Loucy (cell line): ENCODE measurements at regions not wholly inside any gene's neighbourhood (a gene's known extent, or its start where the extent isn't known, plus 50 kb on each side); places are given as distances from the start of the nearest gene placed in this dataset.

Source experiments
- H2AFZ ChIP-seq: fragments of 200-600 bp; sonication (generic); 2 replicates; pipeline ENCODE4 v1.6.0; 2016; ENCODE audit warnings: antibody characterized with exemption, mild to moderate bottlenecking, low read length, moderate library complexity
- H3F3A ChIP-seq: fragments of 200-600 bp; 2 replicates; pipeline ENCODE4 v1.6.0; 2016; ENCODE audit warnings: antibody characterized with exemption, low read depth, mild to moderate bottlenecking
- H3K27me3 ChIP-seq: fragments of 200-600 bp; sonication (generic); 2 replicates; pipeline ENCODE4 v1.6.1; 2014; ENCODE audit warnings: low read length, mild to moderate bottlenecking; ENCODE audit not compliant: insufficient read depth, poor library complexity, severe bottlenecking
- H3K36me3 ChIP-seq: fragments of 200-600 bp; sonication (generic); 2 replicates; pipeline ENCODE4 v1.6.1; 2016; ENCODE audit warnings: low read length; ENCODE audit not compliant: insufficient read depth
- H3K4me1 ChIP-seq: fragments of 200-600 bp; sonication (generic); 2 replicates; pipeline ENCODE4 v1.5.1; 2014; ENCODE audit warnings: low read length, mild to moderate bottlenecking; ENCODE audit not compliant: insufficient read depth, poor library complexity, severe bottlenecking
- H3K4me2 ChIP-seq: fragments of 200-600 bp; sonication (generic); 2 replicates; pipeline ENCODE4 v1.6.0; 2014; ENCODE audit warnings: antibody characterized with exemption, low read length, low read depth, mild to moderate bottlenecking; ENCODE audit not compliant: poor library complexity, severe bottlenecking
- H3K4me3 ChIP-seq: fragments of 200-600 bp; sonication (generic); 2 replicates; pipeline ENCODE4 v1.5.1; 2014; ENCODE audit warnings: low read length, mild to moderate bottlenecking, mixed read lengths; ENCODE audit not compliant: poor library complexity, severe bottlenecking
- H3K79me2 ChIP-seq: fragments of 200-600 bp; sonication (generic); 2 replicates; pipeline ENCODE4 v1.6.1; 2014; ENCODE audit warnings: low read length; ENCODE audit not compliant: insufficient read depth
- H3K9ac ChIP-seq: fragments of 200-600 bp; sonication (generic); 2 replicates; pipeline ENCODE4 v1.6.0; 2014; ENCODE audit warnings: mild to moderate bottlenecking, low read depth, low read length, moderate library complexity; ENCODE audit not compliant: poor library complexity, severe bottlenecking
- H3K9me2 ChIP-seq: fragments of 200-600 bp; sonication (generic); replicated peaks from 2 replicates; pipeline ENCODE4 v1.6.1; 2016; ENCODE audit warnings: low read depth, low read length, mixed read lengths
- H3K9me3 ChIP-seq: fragments of 200-600 bp; sonication (generic); 2 replicates; pipeline ENCODE4 v1.6.1; 2014; ENCODE audit warnings: mild to moderate bottlenecking, antibody characterized with exemption, low read length, low read depth; ENCODE audit not compliant: insufficient read depth
- H4K20me1 ChIP-seq: fragments of 200-600 bp; sonication (generic); 2 replicates; pipeline ENCODE4 v1.6.0; 2014; ENCODE audit warnings: antibody characterized with exemption, low read length, mild to moderate bottlenecking; ENCODE audit not compliant: insufficient read depth, poor library complexity, severe bottlenecking
- EZH2phosphoT487 ChIP-seq: fragments of 200-600 bp; IDR thresholded peaks from 2 replicates; pipeline ENCODE4 v1.6.1; 2018; ENCODE audit warnings: antibody characterized with exemption, mild to moderate bottlenecking, moderate library complexity, borderline replicate concordance
- TF ChIP-seq, protein P1 (sequence below): fragments of 200-600 bp; sonication (generic); conservative IDR thresholded peaks from 2 replicates; pipeline ENCODE4 v1.5.1; 2014; ENCODE audit warnings: mild to moderate bottlenecking, antibody characterized with exemption, low read length

DNA sequence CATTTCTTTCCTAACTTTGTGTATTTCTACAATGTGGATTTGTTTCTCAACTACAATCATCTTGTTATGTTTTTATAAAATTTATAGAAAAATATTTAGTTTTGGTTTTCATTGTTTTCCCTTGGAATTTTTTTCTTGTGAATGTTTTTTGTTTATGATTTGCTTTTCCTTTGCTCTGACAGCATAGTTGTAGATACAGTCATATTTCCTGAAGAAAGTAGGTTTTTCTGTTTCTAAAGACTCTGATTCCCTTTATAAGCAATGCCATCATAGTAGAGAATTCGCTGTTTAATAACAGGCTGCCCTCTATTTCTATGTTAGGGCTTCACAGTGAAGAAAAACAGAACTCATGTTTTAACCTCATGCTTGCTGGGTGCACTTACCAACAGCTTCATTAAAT lies 482.3 kb downstream of the ZBBX start:
- no peaks in the 10 kb centered on the region for H3F3A ChIP-seq
- no peak overlapping the region for H3K4me2 ChIP-seq
- H4K20me1 ChIP-seq = no peaks in the 10 kb centered on the region
- H3K4me1 ChIP-seq = no peaks in the 10 kb centered on the region
- no peaks in the 10 kb centered on the region for H3K27me3 ChIP-seq
- H3K4me3 ChIP-seq = no peak overlapping the region
- H3K9ac ChIP-seq = no peak overlapping the region
- TF ChIP-seq, protein P1, sequence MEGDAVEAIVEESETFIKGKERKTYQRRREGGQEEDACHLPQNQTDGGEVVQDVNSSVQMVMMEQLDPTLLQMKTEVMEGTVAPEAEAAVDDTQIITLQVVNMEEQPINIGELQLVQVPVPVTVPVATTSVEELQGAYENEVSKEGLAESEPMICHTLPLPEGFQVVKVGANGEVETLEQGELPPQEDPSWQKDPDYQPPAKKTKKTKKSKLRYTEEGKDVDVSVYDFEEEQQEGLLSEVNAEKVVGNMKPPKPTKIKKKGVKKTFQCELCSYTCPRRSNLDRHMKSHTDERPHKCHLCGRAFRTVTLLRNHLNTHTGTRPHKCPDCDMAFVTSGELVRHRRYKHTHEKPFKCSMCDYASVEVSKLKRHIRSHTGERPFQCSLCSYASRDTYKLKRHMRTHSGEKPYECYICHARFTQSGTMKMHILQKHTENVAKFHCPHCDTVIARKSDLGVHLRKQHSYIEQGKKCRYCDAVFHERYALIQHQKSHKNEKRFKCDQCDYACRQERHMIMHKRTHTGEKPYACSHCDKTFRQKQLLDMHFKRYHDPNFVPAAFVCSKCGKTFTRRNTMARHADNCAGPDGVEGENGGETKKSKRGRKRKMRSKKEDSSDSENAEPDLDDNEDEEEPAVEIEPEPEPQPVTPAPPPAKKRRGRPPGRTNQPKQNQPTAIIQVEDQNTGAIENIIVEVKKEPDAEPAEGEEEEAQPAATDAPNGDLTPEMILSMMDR = no peak
- no peak for TF ChIP-seq EZH2phosphoT487
- H2AFZ ChIP-seq = no peak overlapping the region
- no peaks in the 10 kb centered on the region for H3K9me2 ChIP-seq
- H3K9me3 ChIP-seq = no peaks in the 10 kb centered on the region
- H3K79me2 ChIP-seq = no peaks in the 10 kb centered on the region
- H3K36me3 ChIP-seq = no peaks in the 10 kb centered on the region

DNA sequence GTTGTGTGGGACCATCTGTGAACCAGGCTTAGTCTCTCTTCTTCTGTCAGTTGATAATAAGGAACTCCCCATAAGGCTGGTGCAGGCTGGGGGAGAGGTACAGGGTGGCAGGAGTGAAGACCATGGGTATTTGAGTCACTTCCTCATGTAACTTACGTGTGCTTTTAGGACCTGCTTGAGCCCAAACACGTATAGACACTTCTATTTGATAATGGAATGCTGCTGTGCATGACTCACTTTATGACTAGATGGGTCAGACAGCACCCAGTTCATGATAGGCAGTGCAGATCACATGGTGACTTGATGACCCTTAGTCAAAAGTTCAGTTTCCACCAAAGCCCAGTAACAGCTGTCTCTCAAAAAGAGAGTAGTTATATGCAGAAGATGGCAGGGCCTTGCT lies 490.9 kb downstream of the ZBBX start:
- Histone ChIP-seq H3K9ac (no peak overlapping the region), H3K4me2 (no peak overlapping the region), H3K9me3 (no peaks in the 10 kb centered on the region), H3K27me3 (no peaks in the 10 kb centered on the region), H3K36me3 (no peaks in the 10 kb centered on the region), H2AFZ (no peak overlapping the region), H4K20me1 (no peaks in the 10 kb centered on the region), H3K4me1 (no peaks in the 10 kb centered on the region), H3K79me2 (no peaks in the 10 kb centered on the region), H3K4me3 (no peak overlapping the region), H3F3A (no peaks in the 10 kb centered on the region), H3K9me2 (no peaks in the 10 kb centered on the region)
- TF ChIP-seq EZH2phosphoT487 = no peak
- TF ChIP-seq, protein P1 = no peak

GRCh38 chr3:166879661-166880060 lies 500.4 kb downstream of the ZBBX start:
- no peaks in the 10 kb centered on the region for H3K79me2 ChIP-seq

More at GRCh38 chr3:166879661-166880060, 500.4 kb downstream of the ZBBX start:
- Histone ChIP-seq H3K9me2 (no peaks in the 10 kb centered on the region), H3K27me3 (no peaks in the 10 kb centered on the region), H4K20me1 (no peaks in the 10 kb centered on the region), H3K4me3 (no peak overlapping the region), H3F3A (no peaks in the 10 kb centered on the region), H3K36me3 (no peaks in the 10 kb centered on the region), H3K9me3 (no peaks in the 10 kb centered on the region), H3K4me2 (no peak overlapping the region), H3K9ac (no peak overlapping the region), H3K4me1 (no peaks in the 10 kb centered on the region), H2AFZ (no peak overlapping the region)
- no peak for TF ChIP-seq EZH2phosphoT487
- TF ChIP-seq, protein P1 = no peak
